EH (cell line): ENCODE measurements at regions not wholly inside any gene's neighbourhood (a gene's known extent, or its start where the extent isn't known, plus 50 kb on each side); places are given as distances from the start of the nearest gene placed in this dataset.
"Not testable (repeated sequence)": the region's sequence is repeated elsewhere in the genome, so short reads cannot be mapped to it uniquely, and the experiment has no call there.

ENCODE experiments used
- DNase-seq: peaks from one replicate; pipeline ENCODE4 v3.0.0-alpha.2; 2015; ENCODE audit warnings: low read depth

DNA sequence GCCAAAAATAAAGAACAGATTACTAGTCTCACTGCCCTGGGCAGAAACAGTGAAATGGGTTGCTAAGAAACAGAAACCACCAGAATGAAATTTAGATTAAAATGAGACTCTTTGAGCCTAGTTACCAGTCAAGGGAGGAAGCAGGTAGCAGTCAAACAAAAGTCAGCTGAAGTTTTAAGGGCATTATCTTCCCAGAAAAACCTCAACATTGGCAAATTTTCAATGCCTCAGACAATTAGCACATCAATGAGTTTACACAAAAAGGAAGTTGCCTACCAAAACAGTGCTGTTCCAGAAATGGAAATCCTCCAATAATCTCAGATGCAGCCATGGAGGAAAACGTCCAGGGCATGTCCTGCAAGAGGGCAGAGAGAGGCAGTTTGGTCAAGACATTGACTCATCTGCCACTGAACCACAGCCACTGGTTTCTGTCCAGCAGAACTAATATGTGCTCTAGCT, 399.7 kb upstream of the ADGRB3 start:
- DNase-seq, result no peak

GRCh38 chr6:68233623-68234022, 401.5 kb upstream of the ADGRB3 start:
- no peak for DNase-seq

DNA sequence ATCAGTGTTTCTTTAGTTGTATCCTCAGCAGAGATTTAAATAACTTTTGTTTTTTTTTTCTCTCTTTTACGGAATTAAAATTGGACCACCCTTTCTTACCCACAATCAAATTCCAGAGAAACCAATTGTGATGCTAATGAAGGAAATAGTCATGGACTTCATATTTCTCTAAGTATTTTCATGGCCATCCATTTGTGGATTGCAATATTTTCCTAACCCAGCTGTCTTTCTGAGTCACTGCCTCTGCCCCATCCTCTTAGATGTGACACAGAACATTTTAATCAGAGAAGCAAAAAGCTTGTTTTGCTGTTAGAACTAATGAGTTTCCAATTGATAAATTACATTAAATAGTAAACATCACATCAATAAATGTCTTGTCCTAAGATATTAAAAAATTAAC, 405.5 kb upstream of the ADGRB3 start:
- DNase-seq, result no peak

DNA sequence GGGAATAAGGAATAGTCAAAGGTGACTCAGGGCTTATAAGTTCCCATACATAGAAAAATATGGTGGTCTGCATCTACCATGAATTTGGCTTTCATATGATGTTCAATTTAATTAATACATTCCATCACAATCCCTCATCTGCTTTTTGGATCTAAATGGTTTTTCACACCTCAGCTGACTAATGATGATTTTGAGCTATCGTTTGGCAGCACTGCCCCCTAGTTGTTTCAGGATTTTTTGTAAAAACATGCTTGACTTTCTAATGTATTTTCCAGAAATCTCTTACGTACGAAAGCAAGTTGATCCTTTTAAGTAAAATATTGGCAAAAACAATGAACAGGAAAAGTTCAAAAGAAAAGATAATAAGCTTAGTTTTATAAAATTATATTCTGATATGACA, 408.6 kb upstream of the ADGRB3 start:
- DNase-seq, result no peak

DNA sequence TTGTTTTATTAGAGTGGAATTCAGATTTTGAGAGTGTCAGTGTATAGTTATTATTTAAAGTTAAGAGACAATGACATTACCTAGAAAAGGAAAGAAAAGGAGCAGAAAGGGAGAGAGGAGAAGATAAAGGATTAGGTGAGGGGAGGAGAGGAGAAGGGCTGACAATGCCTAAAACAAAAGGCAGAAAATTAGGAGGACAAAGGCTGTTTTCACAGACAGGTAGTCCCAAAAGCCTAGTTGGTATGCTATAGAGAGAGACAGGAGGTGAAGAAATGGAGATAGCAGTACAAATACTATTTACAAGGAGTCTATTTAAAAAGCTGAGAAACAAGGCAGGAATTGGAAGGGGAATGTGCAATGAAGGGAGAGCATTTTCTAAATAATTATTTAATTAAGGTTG, 409.4 kb upstream of the ADGRB3 start:
- no peak for DNase-seq

DNA sequence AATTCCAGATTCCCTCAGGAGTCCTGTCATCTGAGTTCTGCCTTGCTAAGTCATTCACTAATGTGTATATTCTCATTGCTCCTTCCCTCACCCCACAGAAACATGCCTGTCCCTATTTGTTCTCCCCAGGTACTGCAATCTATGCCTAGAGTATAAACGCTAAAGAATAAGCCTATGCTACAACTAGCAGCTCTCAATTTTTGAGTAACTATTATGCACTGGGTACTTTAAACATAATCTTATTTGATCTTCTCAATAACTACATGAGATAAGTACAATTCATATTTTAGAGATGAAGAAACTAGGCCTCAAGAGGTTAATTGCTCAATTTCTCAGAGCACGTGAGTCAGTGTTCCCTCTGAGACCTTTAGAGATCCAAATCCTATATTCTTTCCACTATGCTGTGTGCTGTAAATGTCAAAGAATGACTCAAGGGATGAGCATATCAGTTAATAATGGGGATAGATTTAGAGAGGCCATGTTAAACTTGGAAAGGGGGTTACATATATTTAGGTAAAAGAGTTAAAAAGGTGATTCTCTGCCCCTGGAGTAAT, 423.8 kb upstream of the ADGRB3 start:
- no peak for DNase-seq

DNA sequence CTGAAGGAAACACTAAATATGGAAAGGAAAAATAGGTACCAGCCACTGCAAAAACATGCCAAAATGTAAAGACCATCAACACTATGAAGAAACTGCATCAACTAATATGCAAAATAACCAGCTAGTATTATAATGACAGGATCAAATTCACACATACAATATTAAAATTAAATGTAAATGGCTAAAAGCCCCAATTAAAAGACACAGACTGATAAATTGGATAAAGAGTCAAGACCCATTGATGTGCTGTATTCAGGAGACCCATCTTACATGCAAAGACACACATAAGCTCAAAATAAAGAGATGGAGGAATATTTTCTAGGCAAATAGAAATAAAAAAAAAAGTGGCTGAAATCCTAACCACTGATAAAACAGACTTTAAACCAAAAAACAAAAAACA, 427.5 kb upstream of the ADGRB3 start:
- not testable (repeated sequence) for DNase-seq

DNA sequence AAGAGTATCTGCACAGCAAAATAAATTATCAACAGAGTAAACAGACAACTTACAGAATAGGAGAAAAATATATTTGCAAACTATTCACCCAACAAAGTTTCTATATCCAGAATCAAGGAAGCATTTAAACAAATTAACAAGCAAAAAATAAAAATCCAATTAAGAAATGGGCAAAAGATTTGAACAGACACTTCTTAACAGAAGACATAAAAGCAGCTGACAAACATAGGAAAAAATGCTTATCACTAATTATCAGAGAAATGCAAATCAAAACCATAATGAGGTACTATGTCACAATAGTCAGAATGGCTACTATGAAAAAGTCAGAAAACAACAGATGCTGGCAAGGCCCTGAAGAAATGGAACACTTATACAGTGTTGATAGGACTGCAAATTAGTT, 434.2 kb upstream of the ADGRB3 start:
- DNase-seq, result no peak

- DNase-seq, result no peak
Measured at GRCh38 chr6:68197356-68197755, 437.7 kb upstream of the ADGRB3 start.

GRCh38 chr6:68196645-68197044, 438.4 kb upstream of the ADGRB3 start:
- DNase-seq, result no peak

DNA sequence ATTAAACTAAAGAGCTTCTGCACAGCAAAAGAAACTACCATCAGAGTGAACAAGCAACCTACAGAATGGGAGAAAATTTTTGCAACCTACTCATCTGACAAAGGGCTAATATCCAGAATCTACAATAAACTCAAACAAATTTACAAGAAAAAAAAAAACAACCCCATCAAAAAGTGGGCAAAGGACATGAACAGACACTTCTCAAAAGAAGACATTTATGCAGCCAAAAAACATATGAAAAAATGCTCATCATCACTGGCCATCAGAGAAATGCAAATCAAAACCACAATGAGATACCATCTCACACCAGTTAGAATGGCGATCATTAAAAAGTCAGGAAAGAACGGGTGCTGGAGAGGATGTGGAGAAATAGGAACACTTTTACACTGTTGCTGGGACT, 439.3 kb upstream of the ADGRB3 start:
- not testable (repeated sequence) for DNase-seq

DNA sequence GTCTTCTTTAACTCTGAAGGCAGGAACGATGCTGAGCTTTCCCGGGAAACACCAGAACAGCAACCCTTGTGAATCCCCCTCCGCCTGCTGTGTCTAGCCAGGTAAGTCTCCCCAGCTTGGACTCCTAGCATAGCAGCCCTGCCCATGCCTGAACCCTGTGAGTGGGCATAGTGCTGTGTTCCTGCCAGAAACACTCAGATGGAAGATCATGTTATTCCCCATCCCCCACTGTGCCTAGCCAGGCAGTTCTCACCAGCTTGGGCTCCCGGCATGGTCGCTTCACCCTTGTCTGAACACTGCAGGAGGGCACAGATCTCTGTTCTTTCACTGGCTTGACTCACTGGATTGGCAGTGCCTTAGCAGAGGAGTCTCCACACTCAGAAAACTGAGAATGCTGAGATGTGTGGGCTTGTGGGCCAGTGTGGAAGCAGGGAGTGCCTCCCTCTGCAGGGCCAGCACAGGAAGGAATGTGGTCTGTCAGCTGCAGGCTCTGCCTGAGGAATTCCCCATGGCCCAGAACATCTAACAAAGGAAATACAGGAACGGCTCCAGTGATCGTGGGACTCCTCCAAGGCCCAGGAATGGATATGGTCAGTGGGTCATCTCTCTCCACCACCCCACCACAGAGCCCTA, 440.1 kb upstream of the ADGRB3 start:
- DNase-seq, result no peak

- DNase-seq, result no peak
Measured at GRCh38 chr6:68192988-68193387, 442.1 kb upstream of the ADGRB3 start.

DNA sequence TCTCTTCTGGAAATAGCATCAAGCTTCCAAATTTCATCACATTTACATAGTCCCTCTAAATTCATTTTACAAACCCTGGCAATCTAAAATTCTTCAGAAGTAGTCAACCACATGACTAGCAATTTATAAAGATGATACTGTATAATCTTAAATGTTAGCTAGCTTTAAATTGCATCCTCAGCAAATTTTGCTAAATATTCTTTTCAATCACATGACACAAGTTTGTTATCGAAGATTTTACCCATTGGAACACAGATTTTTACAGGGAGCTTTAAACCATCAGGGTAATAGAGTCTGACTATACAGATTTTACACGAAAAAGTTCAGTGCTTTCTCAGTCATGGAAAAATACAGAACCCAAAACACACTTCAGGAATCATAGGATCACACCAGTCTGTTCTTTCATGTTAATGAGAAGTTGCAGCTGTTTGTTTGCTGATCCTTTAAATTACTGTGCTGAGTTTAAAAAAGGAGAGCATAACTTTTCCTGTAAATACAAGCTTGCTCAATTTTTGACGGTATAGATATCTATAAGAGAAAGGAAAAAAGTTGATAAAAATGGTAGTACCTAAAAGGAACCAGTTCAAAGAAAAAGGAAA, 445.8 kb upstream of the ADGRB3 start:
- no peak for DNase-seq

- DNase-seq, result no peak
Measured at GRCh38 chr6:68186870-68187269, 448.2 kb upstream of the ADGRB3 start.

GRCh38 chr6:68182386-68182785, 452.7 kb upstream of the ADGRB3 start:
- DNase-seq, result no peak

DNA sequence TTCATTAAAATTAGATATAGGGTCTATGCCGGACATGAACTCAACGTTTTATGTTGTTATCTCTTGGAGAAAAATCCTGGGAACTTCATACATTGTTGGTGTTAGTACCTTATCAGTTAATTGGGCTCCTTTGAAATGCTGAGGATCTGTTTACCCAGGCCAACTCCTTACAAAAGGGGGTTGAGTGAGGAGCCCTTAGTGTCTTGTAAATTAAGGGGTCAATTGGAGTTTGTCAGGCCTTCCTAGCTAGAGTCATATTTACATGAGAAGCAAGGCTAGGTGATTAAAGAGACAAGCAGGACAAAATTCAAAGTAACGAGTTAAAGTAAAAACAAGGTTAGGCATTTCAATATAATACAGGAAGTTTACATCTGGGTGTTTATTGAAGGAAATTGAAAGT, 454.1 kb upstream of the ADGRB3 start:
- not testable (repeated sequence) for DNase-seq

DNA sequence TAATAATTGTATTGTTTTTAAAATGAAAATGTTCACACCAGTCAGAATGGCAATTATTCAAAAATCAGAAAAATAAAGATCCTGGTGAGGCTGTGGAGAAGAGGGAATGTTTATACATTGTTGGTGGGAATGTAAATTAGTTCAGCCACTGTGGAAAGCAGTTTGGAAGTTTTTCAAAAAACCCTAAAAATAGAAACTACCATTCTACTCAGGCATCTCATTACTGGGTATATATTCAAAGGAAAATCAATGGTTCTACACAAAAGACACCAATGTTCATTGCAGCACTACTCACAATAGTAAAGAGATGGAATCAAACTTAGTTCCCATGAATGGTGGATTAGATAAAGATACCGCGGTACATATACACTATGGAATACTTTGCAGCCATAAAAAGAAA, 461.5 kb upstream of the ADGRB3 start:
- DNase-seq, result no peak

DNA sequence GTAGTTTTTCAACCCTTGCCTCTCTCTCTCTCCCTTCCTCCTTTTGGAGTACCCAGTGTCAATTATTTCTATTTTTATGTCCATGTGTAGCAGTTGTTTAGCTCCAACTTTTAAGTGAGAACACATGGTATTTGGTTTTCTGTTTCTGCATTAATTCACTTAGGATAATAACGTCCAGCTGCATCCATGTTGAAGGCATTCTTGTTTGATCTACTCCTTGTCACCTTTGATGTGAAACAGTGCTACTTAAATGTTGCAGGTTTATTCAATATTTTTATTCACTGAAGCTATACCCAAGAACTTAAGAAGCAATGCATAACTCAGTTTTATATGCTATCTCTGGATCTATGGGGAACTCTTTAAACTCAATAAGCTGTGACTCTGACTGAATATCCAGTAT, 465.2 kb upstream of the ADGRB3 start:
- DNase-seq, result no peak

DNA sequence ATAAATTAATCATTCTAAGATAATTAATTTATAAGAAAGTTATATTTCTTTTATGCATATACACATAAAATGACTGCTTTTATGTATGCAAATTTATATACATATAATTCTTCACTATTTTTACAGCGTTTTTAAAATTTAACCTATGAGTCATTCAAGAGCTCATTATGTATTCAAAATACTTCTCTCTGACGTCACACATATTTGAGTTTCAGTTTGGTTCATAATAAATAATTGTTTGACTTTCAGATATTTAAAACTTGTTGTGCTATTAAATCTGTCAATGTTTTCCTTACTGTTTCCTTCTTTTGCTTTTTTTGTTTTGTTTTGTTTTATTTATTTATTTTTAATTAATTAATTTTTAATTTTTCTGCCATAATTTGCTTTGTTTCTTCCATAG, 467.5 kb upstream of the ADGRB3 start:
- DNase-seq, result no peak

DNA sequence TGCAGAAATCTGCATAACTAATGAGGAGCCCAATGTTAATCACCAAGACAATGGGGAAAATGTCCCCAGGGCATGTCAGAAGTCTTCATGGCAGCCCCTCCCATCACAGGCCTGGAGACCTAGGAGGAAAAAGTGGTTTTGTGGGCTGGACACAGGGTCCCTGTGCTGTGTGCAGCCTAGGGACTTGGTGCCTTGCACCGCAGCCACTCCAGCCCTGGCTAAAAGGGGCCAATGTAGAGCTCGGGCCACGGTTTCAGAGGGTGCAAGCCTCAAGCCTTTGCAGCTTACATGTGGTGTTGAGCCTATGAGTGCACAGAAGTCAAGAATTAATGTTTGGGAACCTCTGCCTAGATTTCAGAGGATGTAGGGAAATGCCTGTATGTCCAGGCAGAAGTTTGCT, 474.3 kb upstream of the ADGRB3 start:
- not testable (repeated sequence) for DNase-seq

DNA sequence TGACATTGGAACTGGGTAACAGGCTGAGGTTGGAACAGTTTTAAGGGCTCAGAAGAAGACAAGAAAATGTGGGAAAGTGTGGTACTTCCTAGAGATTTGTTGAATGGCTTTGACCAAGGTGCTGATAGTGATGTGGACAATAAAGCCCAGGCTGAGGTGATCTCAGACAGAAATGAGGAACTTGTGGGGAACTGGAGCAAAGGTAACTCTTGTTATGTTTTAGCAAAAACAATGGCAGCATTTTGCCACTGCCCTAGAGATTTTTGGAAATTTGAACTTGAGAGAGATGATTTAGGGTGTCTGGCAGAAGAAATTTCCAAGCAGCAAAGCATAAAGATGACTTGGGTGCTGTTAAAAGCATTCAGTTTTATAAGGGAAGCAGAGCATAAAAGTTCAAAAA, 474.7 kb upstream of the ADGRB3 start:
- no peak for DNase-seq

DNA sequence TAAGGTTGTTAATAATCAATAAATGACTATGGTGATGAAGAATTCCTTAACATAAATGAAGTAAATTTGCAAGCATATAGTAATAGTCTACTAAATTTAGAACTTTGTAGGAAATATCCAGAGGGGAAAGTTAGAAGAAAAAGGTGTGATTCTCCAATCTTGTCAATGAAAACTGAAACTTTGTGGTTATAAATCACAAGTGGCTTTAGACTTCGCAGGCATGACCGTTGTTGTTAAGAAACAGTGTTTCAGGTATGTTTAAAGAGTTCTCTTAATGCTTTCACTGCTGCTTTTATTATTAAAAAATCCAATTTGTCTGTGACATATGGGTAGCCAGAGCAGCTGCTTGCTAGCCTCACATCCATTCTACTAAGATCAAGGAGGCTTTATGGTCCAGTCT, 475.6 kb upstream of the ADGRB3 start:
- DNase-seq, result no peak

DNA sequence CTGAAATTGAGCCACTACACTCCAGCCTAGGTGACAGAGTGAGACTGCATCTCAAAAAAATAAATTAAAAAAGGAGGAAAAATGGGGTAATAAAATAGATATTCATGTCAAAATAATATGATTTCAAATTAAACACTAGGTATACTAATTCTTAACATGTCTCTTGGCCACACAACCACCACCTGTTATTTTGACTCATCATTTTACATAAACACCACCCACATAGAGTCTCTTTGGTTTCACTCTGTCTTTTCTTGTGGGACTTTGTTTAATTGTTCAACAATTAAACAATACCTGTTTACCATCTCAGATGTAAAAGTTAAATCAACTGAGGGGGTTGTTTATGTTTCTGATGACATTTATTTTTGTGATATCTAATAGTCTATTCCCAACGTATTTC, 476.8 kb upstream of the ADGRB3 start:
- no peak for DNase-seq
